ENCODE measurements at regions not wholly inside any gene's neighbourhood (a gene's known extent, or its start where the extent isn't known, plus 50 kb on each side); places are given as distances from the start of the nearest gene placed in this dataset.

DNA sequence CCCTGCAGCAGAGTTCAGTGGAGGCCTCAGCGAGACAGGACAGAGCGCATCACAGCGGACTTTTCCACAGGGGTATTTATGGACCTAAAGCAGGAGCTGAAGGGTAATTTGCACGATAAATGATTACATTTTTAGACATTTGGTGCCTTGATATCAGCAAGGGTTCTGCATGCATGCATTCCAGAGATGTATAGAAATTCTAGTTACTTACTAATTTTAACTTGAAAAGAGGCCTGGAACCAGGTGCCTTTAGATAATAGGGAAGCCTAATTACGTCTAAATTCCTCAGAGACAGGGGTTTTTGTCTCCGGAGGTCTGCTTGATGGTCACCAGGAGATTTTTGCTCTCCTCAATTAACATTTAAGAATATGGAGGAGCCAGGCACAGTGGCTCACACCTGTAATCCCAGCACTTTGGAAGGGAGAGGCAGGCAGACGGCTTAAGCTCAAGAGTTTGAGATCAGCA, 79.8 kb upstream of the MFGE8 start:
- TF ChIP-seq, protein P1, sequence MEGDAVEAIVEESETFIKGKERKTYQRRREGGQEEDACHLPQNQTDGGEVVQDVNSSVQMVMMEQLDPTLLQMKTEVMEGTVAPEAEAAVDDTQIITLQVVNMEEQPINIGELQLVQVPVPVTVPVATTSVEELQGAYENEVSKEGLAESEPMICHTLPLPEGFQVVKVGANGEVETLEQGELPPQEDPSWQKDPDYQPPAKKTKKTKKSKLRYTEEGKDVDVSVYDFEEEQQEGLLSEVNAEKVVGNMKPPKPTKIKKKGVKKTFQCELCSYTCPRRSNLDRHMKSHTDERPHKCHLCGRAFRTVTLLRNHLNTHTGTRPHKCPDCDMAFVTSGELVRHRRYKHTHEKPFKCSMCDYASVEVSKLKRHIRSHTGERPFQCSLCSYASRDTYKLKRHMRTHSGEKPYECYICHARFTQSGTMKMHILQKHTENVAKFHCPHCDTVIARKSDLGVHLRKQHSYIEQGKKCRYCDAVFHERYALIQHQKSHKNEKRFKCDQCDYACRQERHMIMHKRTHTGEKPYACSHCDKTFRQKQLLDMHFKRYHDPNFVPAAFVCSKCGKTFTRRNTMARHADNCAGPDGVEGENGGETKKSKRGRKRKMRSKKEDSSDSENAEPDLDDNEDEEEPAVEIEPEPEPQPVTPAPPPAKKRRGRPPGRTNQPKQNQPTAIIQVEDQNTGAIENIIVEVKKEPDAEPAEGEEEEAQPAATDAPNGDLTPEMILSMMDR (IDR thresholded peaks at IDR 0.05; ENCODE audit: insufficient read depth, low read length) = no peak
- TF ChIP-seq, protein P2, sequence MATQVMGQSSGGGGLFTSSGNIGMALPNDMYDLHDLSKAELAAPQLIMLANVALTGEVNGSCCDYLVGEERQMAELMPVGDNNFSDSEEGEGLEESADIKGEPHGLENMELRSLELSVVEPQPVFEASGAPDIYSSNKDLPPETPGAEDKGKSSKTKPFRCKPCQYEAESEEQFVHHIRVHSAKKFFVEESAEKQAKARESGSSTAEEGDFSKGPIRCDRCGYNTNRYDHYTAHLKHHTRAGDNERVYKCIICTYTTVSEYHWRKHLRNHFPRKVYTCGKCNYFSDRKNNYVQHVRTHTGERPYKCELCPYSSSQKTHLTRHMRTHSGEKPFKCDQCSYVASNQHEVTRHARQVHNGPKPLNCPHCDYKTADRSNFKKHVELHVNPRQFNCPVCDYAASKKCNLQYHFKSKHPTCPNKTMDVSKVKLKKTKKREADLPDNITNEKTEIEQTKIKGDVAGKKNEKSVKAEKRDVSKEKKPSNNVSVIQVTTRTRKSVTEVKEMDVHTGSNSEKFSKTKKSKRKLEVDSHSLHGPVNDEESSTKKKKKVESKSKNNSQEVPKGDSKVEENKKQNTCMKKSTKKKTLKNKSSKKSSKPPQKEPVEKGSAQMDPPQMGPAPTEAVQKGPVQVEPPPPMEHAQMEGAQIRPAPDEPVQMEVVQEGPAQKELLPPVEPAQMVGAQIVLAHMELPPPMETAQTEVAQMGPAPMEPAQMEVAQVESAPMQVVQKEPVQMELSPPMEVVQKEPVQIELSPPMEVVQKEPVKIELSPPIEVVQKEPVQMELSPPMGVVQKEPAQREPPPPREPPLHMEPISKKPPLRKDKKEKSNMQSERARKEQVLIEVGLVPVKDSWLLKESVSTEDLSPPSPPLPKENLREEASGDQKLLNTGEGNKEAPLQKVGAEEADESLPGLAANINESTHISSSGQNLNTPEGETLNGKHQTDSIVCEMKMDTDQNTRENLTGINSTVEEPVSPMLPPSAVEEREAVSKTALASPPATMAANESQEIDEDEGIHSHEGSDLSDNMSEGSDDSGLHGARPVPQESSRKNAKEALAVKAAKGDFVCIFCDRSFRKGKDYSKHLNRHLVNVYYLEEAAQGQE (IDR thresholded peaks at IDR 0.05; ENCODE audit: insufficient replicate concordance, low read depth) = no peak
- TF ChIP-seq POLR2AphosphoS5 (IDR thresholded peaks at IDR 0.05; ENCODE audit: low read depth) = no peak

Measured in HL-60 (cell line).